Natural killer cell (primary cell): ENCODE measurements at regions not wholly inside any gene's neighbourhood (a gene's known extent, or its start where the extent isn't known, plus 50 kb on each side); places are given as distances from the start of the nearest gene placed in this dataset.

Experiments used
- ATAC-seq, 3 donors: fragments of 150-1000 bp in 2 of 3; fragments of 200-7000 bp in 1 of 3; cut with Tn5 transposase; 1 replicate in 1 of 3; 2 replicates in 2 of 3; pipeline ENCODE4 v1.10.0; 2021; ENCODE audit warnings: mild to moderate bottlenecking in 2 of 3, moderate library complexity in 2 of 3
- DNase-seq, 2 donors: peaks; one replicate each; pipeline versions ENCODE4 v3.0.0 to v3.0.0-alpha.2; 2013 to 2021; ENCODE audit warnings: mixed read lengths in 1 of 2
- H3K27ac ChIP-seq: one replicate; pipeline ENCODE4 v1.5.1; 2013; ENCODE audit warnings: mild to moderate bottlenecking, low read length
- H3K27me3 ChIP-seq: one replicate; pipeline ENCODE4 v1.6.1; 2013; ENCODE audit warnings: low read length; ENCODE audit not compliant: control insufficient read depth, insufficient read depth
- H3K36me3 ChIP-seq: one replicate; pipeline ENCODE4 v1.6.1; 2013; ENCODE audit warnings: low read length; ENCODE audit not compliant: control insufficient read depth, insufficient read depth
- H3K4me1 ChIP-seq: one replicate; pipeline ENCODE4 v1.6.1; 2013; ENCODE audit warnings: low read length; ENCODE audit not compliant: control insufficient read depth, insufficient read depth
- H3K4me3 ChIP-seq: one replicate; pipeline ENCODE4 v1.5.1; 2013; ENCODE audit warnings: low read length
- H3K9me3 ChIP-seq: one replicate; pipeline ENCODE4 v1.6.1; 2013; ENCODE audit warnings: low read length; ENCODE audit not compliant: control insufficient read depth, insufficient read depth
- H3K27ac Mint-ChIP-seq, 2 donors: one replicate each; pipeline ENCODE4 v1.8.0; 2022; ENCODE audit warnings: mild to moderate bottlenecking in 2 of 2, mixed read lengths in 2 of 2, moderate library complexity in 1 of 2
- H3K27me3 Mint-ChIP-seq, 2 donors: one replicate each; pipeline ENCODE4 v1.8.0; 2022; ENCODE audit warnings: low read depth in 2 of 2, mixed read lengths in 2 of 2
- H3K36me3 Mint-ChIP-seq: one replicate; pipeline ENCODE4 v1.8.0; 2022; ENCODE audit warnings: mixed read lengths
- H3K4me1 Mint-ChIP-seq, 2 donors: one replicate each; pipeline ENCODE4 v1.8.0; 2022; ENCODE audit warnings: mixed read lengths in 2 of 2
- H3K4me3 Mint-ChIP-seq: one replicate; pipeline ENCODE4 v1.8.0; 2022; ENCODE audit warnings: mild to moderate bottlenecking, moderate library complexity, mixed read lengths
- H3K9me3 Mint-ChIP-seq, 2 donors: one replicate each; pipeline ENCODE4 v1.8.0; 2022; ENCODE audit warnings: mixed read lengths in 2 of 2
- WGBS: methylation state at CpG from one replicate; pipeline ENCODE4 v1.1.7; 2013; ENCODE audit warnings: missing lambda C conversion rate; ENCODE audit not compliant: insufficient coverage; 5-methylcytosine and 5-hydroxymethylcytosine counted together
- intact Hi-C: fragments of 100-400 bp; cut with micrococcal nuclease; formaldehyde crosslinking; loops from one replicate; pipeline ENCODE4 v1.14.2; 2022
- TF ChIP-seq, protein P1 (sequence below): fragments of 200-600 bp; IDR thresholded peaks from one replicate; pipeline ENCODE4 v1.8.0; 2022; ENCODE audit warnings: antibody characterized with exemption

DNA sequence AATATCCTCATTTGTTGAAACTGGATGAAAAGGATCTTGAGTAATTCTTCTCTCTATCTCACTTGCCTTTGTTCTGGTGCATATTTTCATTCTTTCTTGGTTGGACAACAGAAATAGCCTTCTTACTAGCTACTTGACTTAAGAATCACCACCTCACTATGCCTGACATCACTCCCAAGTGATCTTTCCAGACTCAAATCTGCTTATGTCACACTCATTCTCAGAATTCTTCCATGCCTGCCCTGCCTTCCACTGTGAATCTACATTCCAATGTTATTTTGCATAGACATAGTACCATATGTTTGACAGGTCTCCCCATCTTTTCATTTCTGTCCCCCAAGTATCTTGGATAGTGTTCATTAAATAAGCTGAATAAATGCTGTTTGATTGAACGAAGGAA, 78.5 kb upstream of the DPYD start:
- Mint-ChIP-seq H3K36me3 (no peaks in the 10 kb centered on the region), H3K27me3 (peaks cover 6 to 7% of the 10 kb centered on the region in 2 donors), H3K9me3 (no peaks in the 10 kb centered on the region), H3K4me3 (no peak overlapping the region), H3K4me1 (no peaks in the 10 kb centered on the region), H3K27ac (no peak overlapping the region)
- 85% methylated on average over 1 of the region's 1 CpG for WGBS
- Histone ChIP-seq H3K4me3 (no peak overlapping the region), H3K27me3 (no peaks in the 10 kb centered on the region), H3K4me1 (no peaks in the 10 kb centered on the region), H3K27ac (no peak overlapping the region), H3K36me3 (no peaks in the 10 kb centered on the region), H3K9me3 (no peaks in the 10 kb centered on the region)
- intact Hi-C loops, result no loop called here
- TF ChIP-seq, protein P1, sequence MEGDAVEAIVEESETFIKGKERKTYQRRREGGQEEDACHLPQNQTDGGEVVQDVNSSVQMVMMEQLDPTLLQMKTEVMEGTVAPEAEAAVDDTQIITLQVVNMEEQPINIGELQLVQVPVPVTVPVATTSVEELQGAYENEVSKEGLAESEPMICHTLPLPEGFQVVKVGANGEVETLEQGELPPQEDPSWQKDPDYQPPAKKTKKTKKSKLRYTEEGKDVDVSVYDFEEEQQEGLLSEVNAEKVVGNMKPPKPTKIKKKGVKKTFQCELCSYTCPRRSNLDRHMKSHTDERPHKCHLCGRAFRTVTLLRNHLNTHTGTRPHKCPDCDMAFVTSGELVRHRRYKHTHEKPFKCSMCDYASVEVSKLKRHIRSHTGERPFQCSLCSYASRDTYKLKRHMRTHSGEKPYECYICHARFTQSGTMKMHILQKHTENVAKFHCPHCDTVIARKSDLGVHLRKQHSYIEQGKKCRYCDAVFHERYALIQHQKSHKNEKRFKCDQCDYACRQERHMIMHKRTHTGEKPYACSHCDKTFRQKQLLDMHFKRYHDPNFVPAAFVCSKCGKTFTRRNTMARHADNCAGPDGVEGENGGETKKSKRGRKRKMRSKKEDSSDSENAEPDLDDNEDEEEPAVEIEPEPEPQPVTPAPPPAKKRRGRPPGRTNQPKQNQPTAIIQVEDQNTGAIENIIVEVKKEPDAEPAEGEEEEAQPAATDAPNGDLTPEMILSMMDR, result no peak
- DNase-seq, result no peak
- ATAC-seq, result no peak

DNA sequence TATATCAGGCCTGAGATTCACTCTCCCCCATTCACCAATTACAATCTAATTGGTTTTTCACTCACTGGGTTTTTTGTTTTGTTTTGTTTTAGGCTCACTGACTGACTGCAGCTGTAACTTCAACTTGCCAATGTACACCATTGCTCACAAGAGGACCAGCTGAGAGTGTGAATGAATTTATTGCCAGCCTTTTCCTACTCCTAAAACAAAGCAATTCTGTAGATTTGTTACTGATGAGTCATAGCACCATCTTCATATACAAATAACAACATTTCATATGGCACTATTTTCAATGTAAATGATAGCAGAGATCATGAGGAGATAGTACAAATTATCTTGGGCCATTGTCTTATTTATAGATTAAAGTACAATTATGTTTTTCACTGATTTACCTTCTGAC, 76.0 kb upstream of the DPYD start:
- ATAC-seq, result no peak
- H3K36me3 Mint-ChIP-seq, result no peaks in the 10 kb centered on the region
- TF ChIP-seq, protein P1, result no peak
- no peak overlapping the region for H3K4me3 ChIP-seq
- no peaks in the 10 kb centered on the region for H3K4me1 Mint-ChIP-seq
- H3K4me1 ChIP-seq, result no peaks in the 10 kb centered on the region
- no peaks in the 10 kb centered on the region for H3K9me3 ChIP-seq
- no peaks in the 10 kb centered on the region for H3K9me3 Mint-ChIP-seq
- H3K36me3 ChIP-seq, result no peaks in the 10 kb centered on the region
- no peak for DNase-seq
- no peak overlapping the region for H3K27ac ChIP-seq
- H3K27me3 Mint-ChIP-seq, result peaks cover 7 to 15% of the 10 kb centered on the region in 2 donors
- no peaks in the 10 kb centered on the region for H3K27me3 ChIP-seq
- intact Hi-C loops, result no loop called here
- H3K4me3 Mint-ChIP-seq, result no peak overlapping the region
- H3K27ac Mint-ChIP-seq, result no peak overlapping the region

DNA sequence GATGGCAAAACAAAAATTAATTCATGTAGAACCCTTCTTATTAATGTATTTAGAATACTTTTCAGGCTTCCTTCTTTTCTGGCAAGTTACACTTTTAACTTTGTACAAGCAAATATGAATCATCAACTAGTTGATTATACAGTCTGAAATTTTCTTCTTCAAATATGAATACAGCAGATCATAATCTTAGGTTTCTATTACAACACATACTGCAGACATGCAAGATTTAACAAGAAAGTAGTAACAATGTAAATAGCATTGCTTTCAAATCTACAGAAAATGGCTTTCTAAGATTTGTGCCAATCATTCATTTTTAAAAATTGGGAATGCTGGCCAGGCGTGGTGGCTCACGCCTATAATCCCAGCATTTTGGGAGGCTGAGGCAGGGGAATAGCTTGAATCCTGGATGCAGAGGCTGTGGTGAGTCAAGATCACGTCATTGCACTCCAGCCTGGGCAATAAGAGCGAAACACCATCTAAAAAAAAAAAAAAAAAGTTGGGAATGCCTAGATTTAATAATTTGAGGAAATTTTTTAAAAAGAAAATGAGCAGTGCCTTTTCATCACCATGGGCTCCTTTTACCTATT, 68.4 kb upstream of the DPYD start:
- Histone ChIP-seq H3K9me3 (no peaks in the 10 kb centered on the region), H3K4me1 (no peaks in the 10 kb centered on the region), H3K36me3 (no peaks in the 10 kb centered on the region), H3K27ac (no peak overlapping the region), H3K4me3 (no peak overlapping the region), H3K27me3 (no peaks in the 10 kb centered on the region)
- DNase-seq (no peak), ATAC-seq (no peak)
- no peaks in the 10 kb centered on the region for H3K9me3 Mint-ChIP-seq
- intact Hi-C loops, result no loop called here
- TF ChIP-seq, protein P1, result no peak
- H3K27me3 Mint-ChIP-seq, result peaks cover 18 to 21% of the 10 kb centered on the region in 2 donors
- 92% methylated on average over 4 of the region's 4 CpGs for WGBS
- no peak overlapping the region for H3K27ac Mint-ChIP-seq
- no peaks in the 10 kb centered on the region for H3K36me3 Mint-ChIP-seq
- H3K4me1 Mint-ChIP-seq, result no peaks in the 10 kb centered on the region
- H3K4me3 Mint-ChIP-seq, result no peak overlapping the region
